GM21619 (cell line): ENCODE measurements at regions not wholly inside any gene's neighbourhood (a gene's known extent, or its start where the extent isn't known, plus 50 kb on each side); places are given as distances from the start of the nearest gene placed in this dataset.

Experiments used
- ATAC-seq: cut with Tn5 transposase; IDR thresholded peaks from one replicate; pipeline ENCODE4 v1.9.1; 2021; ENCODE audit not compliant: unreplicated experiment

- ATAC-seq = no peak
Measured at GRCh38 chr9:115169003-115169402, 51.0 kb upstream of the TNC start.

GRCh38 chr9:115170358-115171073, 52.6 kb upstream of the TNC start:
- no peak for ATAC-seq

- ATAC-seq = no peak
Measured at GRCh38 chr9:115171921-115172388, 54.0 kb upstream of the TNC start.

- ATAC-seq = no peak
Measured at GRCh38 chr9:115182264-115182663, 64.3 kb upstream of the TNC start.

- no peak for ATAC-seq
Measured at GRCh38 chr9:115183436-115183835, 65.5 kb upstream of the TNC start.

- ATAC-seq = no peak
Measured at GRCh38 chr9:115189686-115190085, 71.7 kb upstream of the TNC start.

- peak; percentile 48 for ATAC-seq
Measured at GRCh38 chr9:115191667-115192066, 73.7 kb upstream of the TNC start.

- ATAC-seq = no peak
Measured at GRCh38 chr9:115192280-115192679, 74.3 kb upstream of the TNC start.

GRCh38 chr9:115192835-115193525, 75.0 kb upstream of the TNC start:
- peak; percentile 72 for ATAC-seq

GRCh38 chr9:115193777-115194176, 75.8 kb upstream of the TNC start:
- no peak for ATAC-seq

GRCh38 chr9:115194216-115194615, 76.3 kb upstream of the TNC start:
- no peak for ATAC-seq

GRCh38 chr9:115195912-115196311, 78.0 kb upstream of the TNC start:
- no peak for ATAC-seq

- no peak for ATAC-seq
Measured at GRCh38 chr9:115196919-115197318, 79.0 kb upstream of the TNC start.

GRCh38 chr9:115198001-115198400, 80.0 kb upstream of the TNC start:
- ATAC-seq = no peak

GRCh38 chr9:115200711-115201505, 83.0 kb upstream of the TNC start:
- ATAC-seq = no peak

- ATAC-seq = no peak
Measured at GRCh38 chr9:115202181-115202580, 84.2 kb upstream of the TNC start.

- no peak for ATAC-seq
Measured at GRCh38 chr9:115202960-115203751, 85.2 kb upstream of the TNC start.

GRCh38 chr9:115204904-115205453, 87.0 kb upstream of the TNC start:
- ATAC-seq = peak; percentile 52

GRCh38 chr9:115207003-115207836, 89.3 kb upstream of the TNC start:
- ATAC-seq = peak; percentile 39

- no peak for ATAC-seq
Measured at GRCh38 chr9:115208501-115208900, 90.5 kb upstream of the TNC start.
